MV-4-11 (cell line): ENCODE measurements at regions not wholly inside any gene's neighbourhood (a gene's known extent, or its start where the extent isn't known, plus 50 kb on each side); places are given as distances from the start of the nearest gene placed in this dataset.

Experiments
- DNase-seq: peaks from one replicate; lab custom pipeline; 2025; lab: John Stamatoyannopoulos, UW

- DNase-seq, result no peak
Observed at GRCh38 chr10:128422190-128422589, 296.0 kb upstream of the MKI67 start.

GRCh38 chr10:128422999-128423398 is 296.8 kb upstream of the MKI67 start:
- DNase-seq, result no peak

- DNase-seq, result no peak
Observed at GRCh38 chr10:128429321-128429720, 303.1 kb upstream of the MKI67 start.

DNA sequence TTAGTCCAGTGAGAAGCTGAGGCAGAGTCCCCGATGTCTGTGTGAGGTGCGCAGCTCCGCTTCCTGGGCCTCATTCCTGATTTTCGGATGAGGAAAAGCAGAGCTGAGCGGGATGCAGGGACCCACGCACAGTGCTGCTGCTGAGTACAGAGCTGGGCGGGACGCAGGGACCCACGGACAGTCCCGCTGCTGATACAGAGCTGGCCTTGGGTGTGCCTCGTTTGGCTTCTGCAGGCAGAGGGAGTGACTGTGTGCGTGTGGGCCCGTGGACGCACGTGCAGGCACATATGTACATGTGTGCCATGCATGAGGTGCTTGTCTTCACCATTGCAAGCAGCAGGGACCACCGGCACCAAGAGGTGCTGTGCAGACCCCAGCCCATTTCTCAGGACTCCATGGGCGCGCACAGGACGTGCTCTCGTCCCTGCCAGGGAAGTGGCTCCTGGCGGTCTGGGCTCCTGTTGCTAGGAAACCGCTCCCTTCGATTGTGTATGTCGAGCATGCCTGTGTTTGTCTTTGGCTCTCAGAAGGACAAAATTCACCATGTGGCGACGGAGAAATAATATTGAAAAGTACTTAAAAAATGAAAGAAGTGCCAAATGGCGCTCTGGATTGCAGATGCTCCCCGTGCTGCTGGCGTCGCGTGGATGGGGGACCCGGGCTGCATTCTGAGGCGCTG is 303.8 kb upstream of the MKI67 start:
- no peak for DNase-seq

DNA sequence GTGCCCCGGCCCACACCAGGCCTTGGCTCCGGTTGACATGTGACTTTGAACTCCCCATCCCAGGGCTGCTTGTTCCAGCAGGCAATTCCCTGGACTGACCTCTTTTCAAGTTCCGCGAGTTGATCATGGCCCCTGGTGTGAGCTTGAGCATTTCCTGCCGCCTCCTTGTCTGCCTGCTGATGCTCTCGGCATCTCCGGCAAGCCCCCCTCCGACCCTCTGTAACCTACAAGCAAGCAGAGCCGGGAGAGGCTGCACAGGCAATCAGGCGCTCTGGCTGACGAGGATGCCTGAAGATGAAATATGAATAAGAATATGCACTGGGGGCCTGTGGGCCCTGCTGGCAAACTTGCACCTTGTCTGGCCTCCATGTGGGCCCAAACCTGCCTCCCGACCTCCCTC is 304.9 kb upstream of the MKI67 start:
- no peak for DNase-seq

- no peak for DNase-seq
Observed at GRCh38 chr10:128431506-128431905, 305.3 kb upstream of the MKI67 start.

DNA sequence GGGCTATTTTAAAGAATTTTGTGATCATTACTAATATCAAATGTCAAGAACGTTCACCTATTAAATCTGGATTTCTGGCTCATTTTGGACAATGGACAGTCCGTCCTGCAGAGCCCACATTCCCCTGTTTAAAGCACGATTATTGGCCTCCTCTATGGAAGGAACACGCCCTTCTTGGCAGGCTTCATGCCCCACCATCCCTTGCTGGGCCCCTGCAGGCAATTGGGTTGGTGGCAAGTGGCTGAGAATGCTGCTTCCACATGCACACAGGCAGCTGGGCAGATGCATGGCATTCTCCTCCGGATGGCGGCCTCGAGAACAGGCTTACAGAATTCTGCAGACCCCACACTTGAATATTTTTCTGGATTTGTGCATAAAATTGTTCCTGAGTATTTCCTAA is 305.8 kb upstream of the MKI67 start:
- DNase-seq, result no peak

DNA sequence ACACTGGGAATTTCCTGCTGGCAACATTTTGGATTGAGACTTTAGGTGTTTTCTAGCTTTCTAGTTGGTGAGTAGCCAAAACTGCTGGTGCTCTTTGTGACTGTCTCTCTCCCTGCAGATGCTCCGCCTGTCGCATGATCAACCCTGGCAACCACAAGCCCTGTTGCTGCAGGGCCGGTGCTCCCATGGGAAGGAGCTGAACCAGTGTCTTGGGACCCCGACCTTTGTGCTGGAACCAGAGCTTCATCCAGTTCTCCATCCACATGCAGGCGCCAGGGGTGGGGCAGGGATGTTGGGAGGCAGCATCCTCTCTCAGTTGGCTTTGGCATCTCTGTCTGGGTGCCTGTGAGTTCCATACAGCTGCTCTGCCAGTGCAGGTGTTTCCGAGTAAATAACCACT is 306.2 kb upstream of the MKI67 start:
- no peak for DNase-seq

DNA sequence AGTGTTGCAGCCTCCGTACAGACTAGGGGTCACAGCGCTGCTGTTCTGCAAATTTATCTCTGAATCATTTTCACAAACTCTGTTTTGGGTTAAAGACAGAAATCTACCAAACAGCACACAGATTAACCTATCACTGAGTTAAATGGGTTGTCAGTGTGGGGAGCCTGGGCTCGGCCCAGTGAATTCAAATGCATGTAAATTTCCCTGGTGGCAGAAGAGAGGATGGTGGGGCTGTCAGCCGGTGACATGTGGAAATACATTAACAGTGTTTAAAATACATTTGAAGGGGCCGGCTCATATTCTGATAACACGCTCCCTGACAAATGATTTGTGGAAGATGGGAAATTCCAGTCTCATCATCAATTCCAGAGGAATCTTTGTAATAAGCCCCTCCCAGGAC is 309.6 kb upstream of the MKI67 start:
- no peak for DNase-seq

GRCh38 chr10:128437786-128438345 is 311.6 kb upstream of the MKI67 start:
- no peak for DNase-seq

DNA sequence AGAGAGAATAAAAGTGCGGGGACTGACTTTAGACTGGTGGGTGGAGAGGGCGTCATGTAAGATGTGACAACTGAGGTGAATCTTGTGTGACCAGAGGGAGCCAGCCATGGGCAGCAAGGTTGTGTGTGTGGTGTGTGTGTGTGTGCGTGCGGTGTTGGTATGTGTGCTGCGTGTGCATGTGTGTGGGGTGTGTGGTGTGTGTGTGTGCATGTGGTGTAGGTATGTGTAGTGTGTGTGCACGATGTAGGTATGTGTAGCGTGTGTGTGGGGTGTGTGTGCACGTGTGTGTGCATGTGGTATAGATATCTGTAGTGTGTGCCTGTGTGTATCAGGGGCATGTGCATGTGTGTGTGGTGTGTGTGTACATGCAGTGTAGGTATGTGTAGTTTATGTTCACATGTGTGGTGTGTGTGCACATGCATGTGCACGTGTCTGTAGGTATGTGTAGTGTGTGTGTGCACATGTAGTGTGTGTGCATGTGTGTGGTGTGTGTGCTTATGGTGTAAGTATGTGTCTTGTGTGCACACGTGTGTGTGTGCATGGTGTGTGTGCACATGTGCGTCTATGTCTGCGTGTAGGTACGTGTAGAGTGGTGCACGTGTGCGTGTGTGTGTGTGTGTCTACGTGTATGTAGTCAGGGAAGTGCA is 312.3 kb upstream of the MKI67 start:
- DNase-seq, result no peak

DNA sequence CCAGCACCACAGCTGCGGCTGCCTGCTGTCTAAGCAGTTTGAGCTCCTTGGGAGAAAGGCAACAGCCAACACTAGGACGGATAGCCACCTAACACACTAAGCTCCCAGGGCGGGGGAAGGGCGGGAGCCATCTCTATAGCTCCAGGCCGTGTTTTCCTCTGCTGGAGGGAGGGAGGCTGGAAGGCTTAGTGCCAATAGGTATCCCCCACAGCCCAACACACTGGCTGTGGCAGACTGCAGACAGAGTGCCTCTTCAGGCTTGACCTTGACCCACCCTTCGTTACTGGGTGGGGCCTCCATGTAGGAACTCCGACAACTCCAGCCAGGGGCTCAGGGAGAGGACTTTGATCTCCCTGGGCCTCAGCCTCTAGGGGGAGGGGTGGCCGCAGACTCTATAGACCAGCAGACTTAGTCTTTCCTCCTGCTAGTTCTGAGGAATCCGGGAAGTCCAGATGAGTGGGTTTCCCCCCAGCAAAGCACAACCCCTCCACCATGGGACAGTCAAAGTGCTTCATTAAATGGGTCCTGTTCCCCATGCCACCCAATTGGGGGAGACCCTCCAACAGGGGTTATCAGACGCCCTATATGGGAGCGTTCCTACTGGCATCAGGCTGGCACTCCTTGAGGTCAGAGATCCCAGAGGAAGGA is 314.4 kb upstream of the MKI67 start:
- no peak for DNase-seq

DNA sequence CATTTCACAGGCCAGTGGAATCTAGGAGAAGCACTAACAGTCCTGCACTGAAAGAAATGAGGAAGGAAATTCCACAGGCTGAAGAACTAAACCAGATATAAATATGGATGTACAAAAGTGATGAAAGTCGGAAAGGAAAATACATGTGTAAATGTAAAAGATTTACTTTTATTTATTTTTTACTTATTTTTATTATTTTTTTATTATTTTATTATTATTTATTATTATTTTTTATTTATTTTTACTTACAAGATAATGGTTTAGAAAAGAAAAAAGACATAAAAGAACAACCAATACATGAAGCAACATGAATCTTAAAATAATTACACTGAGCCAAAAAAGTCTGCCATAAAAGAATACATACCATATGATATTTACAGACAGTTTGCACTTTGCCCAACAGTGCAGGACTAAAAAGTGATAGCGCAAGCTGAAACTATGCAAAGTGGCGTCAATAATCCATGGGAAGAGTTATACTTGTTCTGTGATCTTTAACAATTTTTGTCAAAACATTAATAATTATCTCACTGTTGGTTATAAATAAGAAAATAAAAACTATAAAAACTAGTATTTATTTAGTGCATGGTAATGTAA is 317.8 kb upstream of the MKI67 start:
- DNase-seq, result no peak

DNA sequence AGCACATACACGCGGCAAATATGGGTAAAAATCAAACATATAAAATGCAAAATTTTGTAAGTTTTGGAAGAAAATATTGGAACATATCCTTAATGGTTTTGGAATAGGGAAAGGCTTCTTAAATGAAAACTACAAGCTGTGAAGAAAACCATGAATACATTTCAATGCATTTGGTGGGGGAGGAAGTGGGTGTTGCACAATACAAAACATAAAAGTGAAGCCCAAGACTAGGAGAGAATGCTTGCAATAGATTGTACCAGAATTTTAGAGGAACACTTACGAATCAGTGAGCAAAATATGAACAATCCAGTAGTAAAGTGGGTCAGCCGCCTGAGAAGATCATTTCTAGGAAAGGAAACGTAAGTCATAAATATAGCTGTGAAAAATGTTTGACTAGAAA is 322.6 kb upstream of the MKI67 start:
- peak; percentile 1 for DNase-seq

DNA sequence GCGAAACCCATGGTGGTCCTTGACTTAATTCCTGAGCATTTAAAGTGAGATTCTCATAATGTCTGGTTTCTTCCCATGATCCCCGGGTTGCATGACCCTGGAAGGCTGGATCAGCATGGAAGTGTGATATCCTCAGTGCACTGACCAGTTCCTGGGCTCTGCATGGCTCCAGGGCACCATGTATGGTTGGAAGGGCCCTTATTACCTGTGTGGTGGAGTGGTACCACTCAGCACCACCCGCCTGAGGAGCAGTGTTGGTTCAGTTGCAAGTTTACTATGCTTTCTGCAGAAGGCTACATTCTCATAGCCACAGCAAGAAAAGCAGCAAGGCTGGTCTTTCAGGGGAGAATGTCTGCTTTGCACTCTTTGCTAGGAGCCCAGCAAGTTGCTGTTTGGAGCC is 325.7 kb upstream of the MKI67 start:
- DNase-seq, result no peak

GRCh38 chr10:128456271-128456670 is 330.0 kb upstream of the MKI67 start:
- no peak for DNase-seq

DNA sequence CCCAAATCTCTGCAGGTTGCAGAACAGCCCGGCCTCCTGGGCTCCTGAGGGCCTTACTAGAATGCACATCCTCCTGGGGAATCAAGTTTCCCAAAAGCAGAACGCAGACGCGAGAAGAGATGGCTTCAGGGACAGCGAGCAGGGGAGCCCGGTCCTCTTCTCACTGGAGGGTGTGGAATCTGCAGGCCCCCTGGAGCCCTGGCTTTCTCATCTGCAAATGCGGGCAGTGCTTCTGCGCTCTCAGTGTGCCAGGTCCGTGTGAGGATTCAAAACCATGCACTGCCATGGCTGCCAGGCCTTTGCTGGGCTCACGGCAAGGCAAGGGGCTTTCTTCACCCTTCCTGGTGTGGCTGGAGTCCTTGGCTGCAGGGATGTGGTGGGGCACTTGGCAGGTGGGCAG is 330.9 kb upstream of the MKI67 start:
- DNase-seq, result no peak

DNA sequence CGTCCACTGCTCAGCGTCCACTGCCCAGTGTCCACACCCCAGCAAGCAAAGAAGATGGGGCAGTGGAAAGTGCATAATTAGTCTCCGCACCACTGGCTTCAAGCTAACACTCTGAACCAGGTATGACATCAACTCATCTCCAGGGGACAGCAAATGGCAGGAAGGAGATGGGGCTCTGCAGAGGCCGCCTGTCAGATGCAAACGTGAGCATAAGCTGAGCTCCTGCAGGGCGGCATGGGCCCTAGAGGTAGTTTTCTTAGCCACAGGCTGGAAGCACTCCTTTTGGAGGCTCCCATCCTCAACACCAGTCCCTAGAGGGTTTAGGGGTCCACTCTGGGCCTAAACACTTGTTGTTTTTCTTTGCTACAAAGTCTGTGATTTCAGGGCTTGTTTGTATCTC is 335.8 kb upstream of the MKI67 start:
- no peak for DNase-seq

GRCh38 chr10:128462844-128463243 is 336.6 kb upstream of the MKI67 start:
- DNase-seq, result no peak

- no peak for DNase-seq
Observed at GRCh38 chr10:128463991-128464760, 338.0 kb upstream of the MKI67 start.

DNA sequence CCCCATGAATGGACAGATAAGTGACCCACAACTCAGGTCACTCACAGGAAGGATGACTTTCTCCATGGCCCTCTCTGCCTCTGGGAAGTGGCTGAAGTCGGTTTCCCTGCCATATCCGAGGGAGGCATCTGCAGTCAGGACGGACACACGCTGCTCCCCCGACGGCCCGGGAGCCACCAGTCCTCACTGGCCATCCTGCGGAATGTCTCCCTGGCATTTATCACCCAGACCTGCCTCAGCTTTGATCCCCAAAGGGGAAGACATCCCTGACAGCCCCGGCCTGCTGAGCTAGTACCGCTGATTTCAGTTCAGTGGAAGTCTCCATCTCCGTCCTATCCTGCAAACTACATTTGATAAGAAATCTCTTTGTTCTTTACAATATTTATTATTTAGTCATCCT is 339.5 kb upstream of the MKI67 start:
- DNase-seq, result no peak

- no peak for DNase-seq
Observed at GRCh38 chr10:128466831-128467371, 340.7 kb upstream of the MKI67 start.
